Activated CD8-positive, alpha-beta T cell treated with anti-CD3 and anti-CD28 coated beads for 36 hours (primary cell): ENCODE measurements at regions not wholly inside any gene's neighbourhood (a gene's known extent, or its start where the extent isn't known, plus 50 kb on each side); places are given as distances from the start of the nearest gene placed in this dataset.
"Not testable (repeated sequence)": the region's sequence is repeated elsewhere in the genome, so short reads cannot be mapped to it uniquely, and the experiment has no call there.

Source experiments
- ATAC-seq: fragments of 200-7000 bp; cut with Tn5 transposase; one replicate; pipeline ENCODE4 v1.10.0; 2021; ENCODE audit warnings: mild to moderate bottlenecking, moderate library complexity
- CTCF ChIA-PET: fragments of 350-600 bp; sonication (Branson Sonifier 250); formaldehyde crosslinking; loops from one replicate; lab custom pipeline; 2021; ENCODE audit warnings: antibody characterized with exemption; lab: Charles Lee
- POLR2A ChIA-PET: fragments of 350-600 bp; sonication (Branson Sonifier 250); formaldehyde crosslinking; loops from one replicate; lab custom pipeline; 2021; ENCODE audit warnings: antibody characterized with exemption; lab: Charles Lee
- DNase-seq: peaks from one replicate; pipeline ENCODE4 v3.0.0-alpha.2; 2020
- H3K27ac Mint-ChIP-seq: one replicate; pipeline ENCODE4 v1.8.0; 2021; ENCODE audit warnings: mild to moderate bottlenecking, mixed read lengths
- H3K27me3 Mint-ChIP-seq: one replicate; pipeline ENCODE4 v1.8.0; 2021; ENCODE audit warnings: mixed read lengths
- H3K36me3 Mint-ChIP-seq: one replicate; pipeline ENCODE4 v1.8.0; 2021; ENCODE audit warnings: low read depth, mixed read lengths
- H3K4me1 Mint-ChIP-seq: one replicate; pipeline ENCODE4 v1.8.0; 2021; ENCODE audit warnings: low read depth, mixed read lengths
- H3K4me3 Mint-ChIP-seq: one replicate; pipeline ENCODE4 v1.8.0; 2021; ENCODE audit warnings: mild to moderate bottlenecking, moderate library complexity, mixed read lengths
- H3K9me3 Mint-ChIP-seq: one replicate; pipeline ENCODE4 v1.8.0; 2021; ENCODE audit warnings: mixed read lengths
- CTCF ChIP-seq: fragments of 200-600 bp; IDR thresholded peaks from one replicate; pipeline ENCODE4 v1.8.0; 2022; ENCODE audit warnings: antibody characterized with exemption, mild to moderate bottlenecking
- intact Hi-C: fragments of 100-400 bp; cut with micrococcal nuclease; formaldehyde crosslinking; loops from one replicate; pipeline ENCODE4 v1.10.0; 2022

- no peak overlapping the region for H3K4me3 Mint-ChIP-seq
- no peak for TF ChIP-seq CTCF
- H3K27ac Mint-ChIP-seq, result no peak overlapping the region
- ATAC-seq (no peak), DNase-seq (no peak)
- H3K36me3 Mint-ChIP-seq, result no peaks in the 10 kb centered on the region
- peaks cover 4% of the 10 kb centered on the region for H3K4me1 Mint-ChIP-seq
- peaks cover 3% of the 10 kb centered on the region for H3K27me3 Mint-ChIP-seq
- ChIA-PET POLR2A (no interaction called here), CTCF (no interaction called here)
- intact Hi-C loops, result no loop called here
- H3K9me3 Mint-ChIP-seq, result no peaks in the 10 kb centered on the region
Measured at GRCh38 chr4:3639613-3640586, 107.7 kb upstream of the LRPAP1 start.

GRCh38 chr4:3638080-3638795 is 106.0 kb upstream of the LRPAP1 start:
- no peaks in the 10 kb centered on the region for H3K36me3 Mint-ChIP-seq
- H3K27me3 Mint-ChIP-seq, result peaks cover 3% of the 10 kb centered on the region
- no peak overlapping the region for H3K27ac Mint-ChIP-seq
- peaks cover 4% of the 10 kb centered on the region for H3K4me1 Mint-ChIP-seq
- no peak overlapping the region for H3K4me3 Mint-ChIP-seq
- ChIA-PET CTCF (no interaction called here), POLR2A (no interaction called here)
- H3K9me3 Mint-ChIP-seq, result no peaks in the 10 kb centered on the region
- intact Hi-C loops, result no loop called here
- ATAC-seq (no peak), DNase-seq (no peak)
- no peak for TF ChIP-seq CTCF

- no peak for ATAC-seq
- ChIA-PET CTCF (no interaction called here), POLR2A (no interaction called here)
- Mint-ChIP-seq H3K27me3 (peaks cover 3% of the 10 kb centered on the region), H3K4me3 (no peak overlapping the region), H3K4me1 (peaks cover 4% of the 10 kb centered on the region), H3K9me3 (no peaks in the 10 kb centered on the region), H3K27ac (no peak overlapping the region), H3K36me3 (no peaks in the 10 kb centered on the region)
- no peak for DNase-seq
- intact Hi-C loops, result no loop called here
- TF ChIP-seq CTCF, result no peak
Measured at GRCh38 chr4:3637326-3638016, 105.2 kb upstream of the LRPAP1 start.

- Mint-ChIP-seq H3K9me3 (no peaks in the 10 kb centered on the region), H3K27me3 (peaks cover 3% of the 10 kb centered on the region), H3K36me3 (no peaks in the 10 kb centered on the region), H3K27ac (no peak overlapping the region), H3K4me3 (no peak overlapping the region), H3K4me1 (peaks cover 4% of the 10 kb centered on the region)
- ATAC-seq (no peak), DNase-seq (no peak)
- TF ChIP-seq CTCF, result no peak
- intact Hi-C loops, result no loop called here
- ChIA-PET POLR2A (no interaction called here), CTCF (no interaction called here)
Measured at GRCh38 chr4:3636646-3637320, 104.6 kb upstream of the LRPAP1 start.

- H3K36me3 Mint-ChIP-seq, ATAC-seq, H3K9me3 Mint-ChIP-seq, H3K4me3 Mint-ChIP-seq, POLR2A ChIA-PET, H3K4me1 Mint-ChIP-seq, H3K27ac Mint-ChIP-seq, DNase-seq, H3K27me3 Mint-ChIP-seq, intact Hi-C loops, CTCF ChIA-PET: not testable (repeated sequence)
Measured at GRCh38 chr4:3636020-3636419, 103.8 kb upstream of the LRPAP1 start.
